Cardiac fibroblast (primary cell): ENCODE measurements at regions not wholly inside any gene's neighbourhood (a gene's known extent, or its start where the extent isn't known, plus 50 kb on each side); places are given as distances from the start of the nearest gene placed in this dataset.
"Not testable (repeated sequence)": the region's sequence is repeated elsewhere in the genome, so short reads cannot be mapped to it uniquely, and the experiment has no call there.

Experiments
- DNase-seq, 2 donors: peaks; one replicate each; pipeline versions ENCODE4 v3.0.0 to v3.0.0-alpha.2; 2010; ENCODE audit warnings: low read depth in 2 of 2
- H3K4me3 ChIP-seq, 2 donors: replicated peaks in 1 of 2; 1 replicate in 1 of 2; 2 replicates in 1 of 2; pipeline ENCODE4 v1.5.1; 2011; ENCODE audit warnings: low read depth in 2 of 2, low read length in 2 of 2, mild to moderate bottlenecking in 2 of 2, moderate library complexity in 1 of 2
- TF ChIP-seq, protein P1 (sequence below): IDR thresholded peaks from one replicate; pipeline ENCODE4 v1.5.1; 2011; ENCODE audit warnings: low read depth, mild to moderate bottlenecking, low read length, inconsistent platforms

GRCh38 chr2:139550341-139550740 is 770.2 kb upstream of the NXPH2 start:
- TF ChIP-seq, protein P1, sequence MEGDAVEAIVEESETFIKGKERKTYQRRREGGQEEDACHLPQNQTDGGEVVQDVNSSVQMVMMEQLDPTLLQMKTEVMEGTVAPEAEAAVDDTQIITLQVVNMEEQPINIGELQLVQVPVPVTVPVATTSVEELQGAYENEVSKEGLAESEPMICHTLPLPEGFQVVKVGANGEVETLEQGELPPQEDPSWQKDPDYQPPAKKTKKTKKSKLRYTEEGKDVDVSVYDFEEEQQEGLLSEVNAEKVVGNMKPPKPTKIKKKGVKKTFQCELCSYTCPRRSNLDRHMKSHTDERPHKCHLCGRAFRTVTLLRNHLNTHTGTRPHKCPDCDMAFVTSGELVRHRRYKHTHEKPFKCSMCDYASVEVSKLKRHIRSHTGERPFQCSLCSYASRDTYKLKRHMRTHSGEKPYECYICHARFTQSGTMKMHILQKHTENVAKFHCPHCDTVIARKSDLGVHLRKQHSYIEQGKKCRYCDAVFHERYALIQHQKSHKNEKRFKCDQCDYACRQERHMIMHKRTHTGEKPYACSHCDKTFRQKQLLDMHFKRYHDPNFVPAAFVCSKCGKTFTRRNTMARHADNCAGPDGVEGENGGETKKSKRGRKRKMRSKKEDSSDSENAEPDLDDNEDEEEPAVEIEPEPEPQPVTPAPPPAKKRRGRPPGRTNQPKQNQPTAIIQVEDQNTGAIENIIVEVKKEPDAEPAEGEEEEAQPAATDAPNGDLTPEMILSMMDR, result no peak
- no peak for DNase-seq
- H3K4me3 ChIP-seq, result no peak overlapping the region

- DNase-seq, result no peak
- no peak overlapping the region for H3K4me3 ChIP-seq
- TF ChIP-seq, protein P1, result no peak
These were observed 764.1 kb upstream of the NXPH2 start for GRCh38 chr2:139544186-139544851.

DNA sequence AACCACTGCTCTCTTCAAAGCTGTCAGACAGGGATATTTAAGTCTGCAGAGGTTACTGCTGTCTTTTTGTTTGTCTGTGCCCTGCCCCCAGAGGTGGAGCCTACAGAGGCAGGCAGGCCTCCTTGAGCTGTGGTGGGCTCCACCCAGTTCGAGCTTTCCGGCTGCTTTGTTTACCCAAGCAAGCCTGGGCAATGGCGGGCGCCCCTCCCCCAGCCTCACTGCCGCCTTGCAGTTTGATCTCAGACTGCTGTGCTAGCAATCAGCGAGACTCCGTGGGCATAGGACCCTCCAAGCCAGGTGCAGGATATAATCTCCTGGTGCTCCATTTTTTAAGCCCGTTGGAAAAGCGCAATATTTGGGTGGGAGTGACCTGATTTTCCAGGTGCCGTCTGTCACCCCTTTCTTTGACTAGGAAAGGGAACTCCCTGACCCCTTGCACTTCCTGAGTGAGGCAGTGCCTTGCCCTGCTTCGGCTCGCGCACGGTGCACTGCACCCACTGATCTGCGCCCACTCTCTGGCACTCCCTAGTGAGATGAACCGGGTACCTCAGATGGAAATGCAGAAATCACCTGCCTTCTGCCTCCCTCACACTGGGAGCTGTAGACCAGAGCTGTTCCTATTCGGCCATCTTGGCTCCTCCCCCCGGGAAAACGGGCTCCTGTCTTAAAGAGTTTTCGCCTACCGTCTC is 758.3 kb upstream of the NXPH2 start:
- not testable (repeated sequence) for H3K4me3 ChIP-seq, DNase-seq

DNA sequence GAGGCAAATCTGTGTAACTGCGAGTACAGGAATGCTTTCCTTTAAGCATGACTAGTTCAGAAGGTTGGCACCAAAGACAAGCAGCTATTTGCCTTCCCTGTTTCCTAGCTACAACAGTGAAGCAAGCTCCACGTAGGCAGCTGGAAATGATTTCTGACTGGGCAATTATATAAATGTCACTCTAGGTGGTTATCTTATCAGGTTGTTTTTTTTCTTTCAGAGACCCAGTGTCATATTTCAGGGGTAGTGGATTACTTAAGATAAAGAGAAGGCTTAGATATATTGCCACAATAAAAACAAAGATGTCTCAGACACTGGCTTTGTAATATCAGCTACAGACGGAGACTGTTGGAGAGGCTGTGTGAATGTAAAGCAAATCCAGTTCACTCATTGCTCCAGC is 748.9 kb upstream of the NXPH2 start:
- no peak overlapping the region for H3K4me3 ChIP-seq
- TF ChIP-seq, protein P1, result no peak
- no peak for DNase-seq

DNA sequence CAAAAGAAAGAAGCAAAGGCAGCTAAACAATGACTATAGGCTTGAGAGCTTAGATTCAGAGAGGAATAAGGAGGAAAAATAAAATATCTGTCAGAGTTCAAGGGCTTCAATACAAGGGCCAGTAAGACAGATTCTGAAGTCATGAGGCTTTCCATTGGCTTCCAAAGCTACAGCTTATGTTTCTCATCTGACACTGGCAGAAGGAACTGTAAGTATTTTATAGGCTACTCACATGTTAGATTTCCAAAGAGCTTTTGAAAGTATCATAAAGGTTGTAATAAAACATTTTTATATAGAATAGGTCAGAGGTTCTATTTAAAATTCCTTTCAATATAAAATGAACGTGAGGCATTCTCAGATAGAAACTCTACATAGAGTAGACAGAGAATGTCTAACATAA is 746.6 kb upstream of the NXPH2 start:
- H3K4me3 ChIP-seq, result no peak overlapping the region
- TF ChIP-seq, protein P1, result no peak
- DNase-seq, result no peak

- TF ChIP-seq, protein P1, result no peak
- H3K4me3 ChIP-seq, result no peak overlapping the region
- no peak for DNase-seq
These were observed 738.1 kb upstream of the NXPH2 start for GRCh38 chr2:139518321-139518720.

DNA sequence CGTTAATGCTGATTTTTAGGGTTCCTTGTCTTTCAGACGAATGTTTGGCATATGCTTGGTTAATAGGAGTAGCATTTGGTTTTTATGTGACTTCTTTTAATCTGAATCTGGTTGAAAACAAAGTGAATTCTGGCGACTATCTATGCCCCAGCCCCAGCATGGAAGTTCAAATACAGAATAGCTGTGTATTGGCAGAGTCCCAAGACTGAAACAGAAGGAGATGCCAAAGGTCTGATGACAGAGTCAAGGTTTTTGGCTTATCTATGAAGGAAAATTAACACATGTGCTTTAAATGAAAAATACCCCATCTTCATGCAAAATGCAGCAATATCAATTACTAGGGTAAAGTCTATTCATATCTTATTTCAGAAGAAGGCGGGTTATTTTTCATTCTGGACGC is 734.8 kb upstream of the NXPH2 start:
- DNase-seq, result no peak
- H3K4me3 ChIP-seq, result no peak overlapping the region
- TF ChIP-seq, protein P1, result no peak
